ENCODE measurements at regions not wholly inside any gene's neighbourhood (a gene's known extent, or its start where the extent isn't known, plus 50 kb on each side); places are given as distances from the start of the nearest gene placed in this dataset.

DNA sequence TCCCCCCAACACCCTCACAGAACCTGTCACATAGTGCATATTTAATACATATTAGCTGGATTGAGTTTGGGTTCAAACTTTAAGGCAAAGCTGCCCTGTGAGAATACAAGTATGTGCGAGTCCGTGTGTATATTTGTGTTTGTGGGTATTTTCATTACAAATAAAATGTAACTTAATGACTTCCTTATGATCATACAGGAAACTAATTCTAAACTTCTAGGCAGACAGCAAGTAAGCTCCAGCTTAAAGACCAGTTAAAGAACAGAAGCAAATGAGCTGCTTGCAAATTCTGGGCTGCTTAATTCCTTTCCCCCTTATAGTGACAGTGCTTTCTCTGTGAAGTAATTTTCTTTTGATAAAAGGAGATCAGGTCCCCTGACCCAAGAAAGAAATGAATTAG is 437.6 kb downstream of the TTLL7 start:
- FAIRE-seq, result no peak

GRCh38 chr1:83559129-83559840 is 439.6 kb downstream of the TTLL7 start:
- FAIRE-seq, result no peak

- no peak for FAIRE-seq
Observed at GRCh38 chr1:83555871-83556270, 443.1 kb downstream of the TTLL7 start.

- no peak for FAIRE-seq
Observed at GRCh38 chr1:83554174-83554573, 444.8 kb downstream of the TTLL7 start.

- FAIRE-seq, result no peak
Observed at GRCh38 chr1:83552820-83553219, 446.1 kb downstream of the TTLL7 start.

DNA sequence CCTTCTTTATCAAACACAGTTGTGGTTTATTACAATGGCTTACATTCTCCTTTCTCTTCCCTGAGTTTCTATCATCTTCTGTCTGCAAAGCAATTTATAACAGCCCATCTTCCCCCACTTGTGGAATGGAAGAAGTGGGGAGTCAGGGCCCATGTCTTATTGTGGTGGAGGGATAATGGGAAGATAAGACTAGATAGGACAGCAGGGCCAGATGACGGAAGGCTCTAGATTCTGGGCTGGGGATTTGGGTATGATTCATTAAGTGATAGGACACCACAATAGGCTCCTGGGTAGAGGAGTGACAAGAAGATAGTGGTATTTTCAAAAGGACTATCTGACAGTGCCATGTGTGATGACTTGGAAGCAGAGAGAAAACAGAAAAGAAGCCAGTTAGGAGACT is 450.6 kb downstream of the TTLL7 start:
- no peak for FAIRE-seq

- no peak for FAIRE-seq
Observed at GRCh38 chr1:83547901-83548300, 451.0 kb downstream of the TTLL7 start.

DNA sequence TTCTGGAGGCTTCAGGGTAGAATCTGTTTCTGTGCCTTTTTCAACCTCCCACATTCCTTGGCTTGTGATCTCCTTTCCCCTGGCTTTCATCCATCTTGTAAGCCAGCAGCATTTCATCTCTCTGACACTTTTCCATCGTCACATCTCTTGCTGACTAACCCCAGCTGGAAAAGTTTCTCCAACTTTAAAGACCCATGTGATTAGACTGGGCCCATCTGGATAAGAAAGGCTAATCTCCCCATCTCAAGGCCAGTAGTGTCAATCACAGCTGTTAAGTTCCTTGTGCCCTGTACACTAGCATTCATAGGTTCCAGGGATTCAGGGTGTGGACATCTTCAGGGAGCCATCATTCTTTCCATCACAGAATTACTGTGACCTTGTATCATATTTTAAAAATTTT is 452.1 kb downstream of the TTLL7 start:
- no peak for FAIRE-seq

GRCh38 chr1:83545066-83545862 is 453.7 kb downstream of the TTLL7 start:
- no peak for FAIRE-seq

DNA sequence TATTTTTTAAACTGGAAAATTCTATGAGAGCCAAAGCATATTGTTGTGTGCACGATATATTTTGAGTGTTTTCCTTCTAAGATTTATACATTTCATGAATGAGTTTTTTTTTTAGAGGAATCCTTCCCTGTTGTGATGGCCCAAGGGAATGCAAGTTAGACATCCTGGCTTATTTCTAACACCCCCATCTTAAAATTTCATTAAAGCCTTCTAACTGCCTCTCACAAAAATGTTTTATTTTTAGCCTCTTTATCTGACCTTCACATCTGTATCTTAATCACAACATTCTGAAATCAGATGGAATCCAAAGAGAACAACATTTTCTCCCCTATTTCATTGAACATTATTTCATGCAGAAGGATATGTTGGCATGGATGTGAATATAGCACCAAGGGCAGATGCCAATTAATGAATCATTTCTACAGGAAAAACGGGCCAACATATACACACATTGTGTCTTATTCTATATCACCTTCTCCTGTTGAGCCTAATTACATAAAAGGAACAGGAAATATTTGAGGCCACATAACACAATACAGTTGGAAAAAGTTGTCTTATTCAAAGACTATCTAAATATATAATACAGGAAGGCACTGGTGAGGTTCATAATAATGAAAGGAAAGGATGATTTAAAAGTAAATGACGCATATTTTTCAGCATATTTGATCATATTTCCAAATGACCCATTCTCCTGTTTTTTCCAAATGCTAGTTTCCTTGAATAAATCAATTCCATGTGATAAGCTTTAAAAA is 455.5 kb downstream of the TTLL7 start:
- no peak for FAIRE-seq

DNA sequence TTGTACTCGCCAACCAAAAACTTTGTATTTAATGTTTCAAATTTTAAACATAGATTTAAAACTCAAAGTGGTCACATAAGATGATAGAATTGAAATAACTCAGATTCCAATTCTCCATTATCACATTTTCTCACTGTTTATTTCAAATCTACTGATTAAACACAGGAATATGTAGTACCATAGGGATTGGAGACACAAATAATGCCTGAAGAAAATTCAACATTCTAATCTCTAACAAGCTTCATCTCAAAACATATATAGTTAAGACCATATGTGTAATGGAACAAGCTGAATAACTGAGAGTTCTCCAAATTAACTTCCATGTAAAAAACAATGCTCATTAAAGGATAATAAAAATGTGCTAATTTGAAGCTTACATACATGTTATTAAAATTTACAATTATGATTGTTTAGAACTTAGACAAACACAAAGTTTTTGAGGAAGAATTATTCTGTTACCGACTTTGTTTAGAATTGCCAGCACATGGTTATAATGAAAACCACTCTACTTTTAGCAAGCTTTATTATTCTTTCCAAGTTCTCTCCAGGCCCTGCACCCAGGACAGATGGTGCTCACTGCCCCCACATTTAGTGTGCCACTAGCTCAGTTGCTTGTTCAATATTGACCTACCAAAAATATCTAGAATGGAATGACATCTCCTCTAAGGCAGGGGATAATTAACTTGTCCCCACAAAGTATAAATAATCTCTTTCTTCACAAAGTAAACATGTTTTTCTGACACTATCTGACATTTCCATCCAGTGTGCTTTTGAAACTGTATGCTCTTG is 467.2 kb downstream of the TTLL7 start:
- FAIRE-seq, result no peak

DNA sequence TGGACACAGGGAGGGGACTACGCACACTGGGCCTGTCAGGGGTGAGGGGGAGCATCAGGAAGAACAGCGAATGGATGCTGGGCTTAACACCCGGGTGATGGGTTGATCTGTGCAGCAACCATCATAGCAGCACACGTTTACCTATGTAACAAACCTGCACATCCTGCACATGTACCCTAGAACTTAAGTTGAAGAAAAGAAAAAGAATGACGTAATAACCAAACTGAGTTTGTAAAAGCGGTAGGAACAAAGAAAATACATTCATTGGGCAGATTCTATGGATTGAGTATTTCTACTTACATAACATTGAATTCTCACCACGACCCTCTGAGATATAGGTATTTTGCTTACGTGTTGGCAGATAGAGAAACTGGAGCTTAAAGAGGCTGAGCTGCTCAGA is 468.4 kb downstream of the TTLL7 start:
- FAIRE-seq, result no peak

- FAIRE-seq, result no peak
Observed at GRCh38 chr1:83527987-83528386, 470.9 kb downstream of the TTLL7 start.

DNA sequence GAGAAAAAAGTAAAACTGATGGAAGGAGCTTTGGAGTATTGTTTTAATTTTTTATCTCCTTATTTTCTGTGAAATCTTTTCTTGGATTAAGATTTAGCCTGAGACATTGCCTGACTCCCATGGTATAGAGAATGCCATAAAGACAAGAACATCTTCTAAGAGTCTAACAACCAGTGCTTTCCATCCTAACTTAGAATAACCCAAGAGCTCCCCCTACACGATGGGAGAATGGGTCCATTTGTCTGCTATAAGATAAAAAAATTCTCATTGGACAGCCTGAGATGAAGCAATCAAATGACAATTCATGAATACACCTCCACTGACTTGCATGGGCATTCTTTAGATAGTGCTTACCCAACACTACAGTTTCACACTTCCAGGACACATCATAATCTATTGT is 478.1 kb downstream of the TTLL7 start:
- no peak for FAIRE-seq

GRCh38 chr1:83516369-83516768 is 482.6 kb downstream of the TTLL7 start:
- no peak for FAIRE-seq

DNA sequence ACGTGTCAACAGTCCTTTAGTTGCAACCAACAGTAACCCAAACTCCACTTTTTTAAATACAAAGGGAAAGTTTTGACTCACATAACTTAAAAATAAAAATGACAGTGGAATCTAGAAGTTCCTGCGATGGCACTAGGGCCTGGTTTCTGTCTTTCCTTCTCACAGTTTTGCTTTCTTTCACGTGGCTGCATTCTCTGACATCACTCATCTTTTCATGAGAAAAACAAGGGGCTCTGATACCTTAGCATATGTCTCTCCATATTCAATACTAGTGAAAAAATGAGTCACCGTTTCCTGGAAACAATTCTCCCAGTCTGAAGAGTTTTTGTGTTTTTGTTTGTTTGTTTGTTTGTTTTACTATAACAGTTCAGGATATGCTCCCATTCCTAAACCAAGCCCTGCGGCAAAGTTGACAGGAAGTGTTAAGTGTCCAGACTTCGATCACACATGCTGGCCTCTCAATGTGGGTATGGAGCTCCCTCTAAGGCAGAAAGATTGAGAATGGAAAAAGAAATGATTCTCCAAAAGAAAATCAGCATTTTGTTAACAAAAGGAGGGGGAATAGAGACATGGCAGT is 483.3 kb downstream of the TTLL7 start:
- no peak for FAIRE-seq

- no peak for FAIRE-seq
Observed at GRCh38 chr1:83512373-83513193, 486.3 kb downstream of the TTLL7 start.

DNA sequence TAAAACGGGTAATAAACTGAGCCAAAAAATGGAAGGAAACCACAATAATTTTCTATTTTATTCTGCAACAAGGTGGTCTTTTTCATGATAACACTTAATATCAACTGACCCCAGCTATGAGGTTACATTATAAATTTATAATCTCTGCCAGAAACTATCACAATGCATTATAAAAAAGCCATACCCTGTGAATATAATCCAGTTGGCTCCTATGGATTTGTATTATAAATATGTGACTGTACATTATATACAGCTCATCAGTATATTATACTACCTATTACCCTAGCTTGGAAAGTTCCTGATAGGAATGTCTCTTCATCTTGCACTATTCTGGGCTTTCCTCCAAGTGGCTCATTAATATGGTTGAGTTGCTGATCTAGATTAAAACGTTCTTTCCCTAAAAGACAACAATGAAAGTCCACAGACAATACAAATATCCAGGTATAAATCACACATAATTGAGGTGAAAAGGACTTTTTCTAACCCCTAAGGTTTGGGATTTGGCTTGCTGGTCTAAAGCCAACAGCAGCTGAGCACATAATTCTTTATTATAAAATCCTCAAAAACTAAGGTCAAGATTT is 487.7 kb downstream of the TTLL7 start:
- no peak for FAIRE-seq

- no peak for FAIRE-seq
Observed at GRCh38 chr1:83509301-83509781, 489.6 kb downstream of the TTLL7 start.

GRCh38 chr1:83508485-83509151 is 490.3 kb downstream of the TTLL7 start:
- FAIRE-seq, result no peak

DNA sequence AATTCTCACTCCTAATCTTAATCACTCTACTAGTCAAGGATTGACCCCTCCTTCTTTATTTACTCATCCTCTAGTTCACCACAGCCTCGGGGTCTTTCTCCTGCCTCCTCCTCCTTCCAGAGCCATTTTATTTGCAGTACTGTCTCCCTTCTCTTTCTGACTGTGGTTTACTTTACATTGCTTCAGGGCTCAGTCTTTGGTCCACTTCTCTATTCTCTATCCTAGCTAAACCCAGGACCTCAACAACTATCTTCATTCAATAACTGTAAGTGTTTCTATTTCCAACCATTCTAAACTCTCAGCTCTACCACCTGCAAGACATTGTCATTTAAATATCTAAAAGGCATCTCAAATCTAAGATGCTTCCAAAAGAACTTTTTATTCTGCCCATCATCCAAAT is 493.8 kb downstream of the TTLL7 start:
- FAIRE-seq, result no peak
